H7 (cell line): ENCODE measurements at regions not wholly inside any gene's neighbourhood (a gene's known extent, or its start where the extent isn't known, plus 50 kb on each side); places are given as distances from the start of the nearest gene placed in this dataset.

ENCODE experiments used
- DNase-seq: peaks from one replicate; pipeline ENCODE4 v3.0.0; 2012
- H3K27me3 ChIP-seq: 2 replicates; pipeline ENCODE4 v1.6.0; 2011; ENCODE audit warnings: mild to moderate bottlenecking, low read length; ENCODE audit not compliant: control insufficient read depth, insufficient read depth
- H3K36me3 ChIP-seq: replicated peaks from 2 replicates; pipeline ENCODE4 v1.5.1; 2011; ENCODE audit warnings: low read length; ENCODE audit not compliant: control insufficient read depth, insufficient read depth
- H3K4me3 ChIP-seq: 2 replicates; pipeline ENCODE4 v1.5.1; 2011; ENCODE audit warnings: low read depth, mild to moderate bottlenecking, control low read depth, low read length, moderate library complexity; ENCODE audit not compliant: insufficient read depth

- DNase-seq = no peak
- Histone ChIP-seq H3K4me3 (no peak overlapping the region), H3K27me3 (no peaks in the 10 kb centered on the region), H3K36me3 (no peaks in the 10 kb centered on the region)
These were observed 862.3 kb upstream of the PRMT6 start for GRCh38 chr1:106194206-106194605.

- no peaks in the 10 kb centered on the region for H3K36me3 ChIP-seq
- no peak overlapping the region for H3K4me3 ChIP-seq
- DNase-seq = no peak
- H3K27me3 ChIP-seq = no peaks in the 10 kb centered on the region
These were observed 855.8 kb upstream of the PRMT6 start for GRCh38 chr1:106200711-106201110.

GRCh38 chr1:106207185-106207584 is 849.3 kb upstream of the PRMT6 start:
- Histone ChIP-seq H3K27me3 (no peaks in the 10 kb centered on the region), H3K36me3 (no peaks in the 10 kb centered on the region), H3K4me3 (no peak overlapping the region)
- DNase-seq = no peak

GRCh38 chr1:106217765-106218164 is 838.7 kb upstream of the PRMT6 start:
- no peaks in the 10 kb centered on the region for H3K36me3 ChIP-seq
- H3K27me3 ChIP-seq = no peaks in the 10 kb centered on the region
- H3K4me3 ChIP-seq = no peak overlapping the region
- DNase-seq = no peak

GRCh38 chr1:106222403-106222802 is 834.1 kb upstream of the PRMT6 start:
- H3K27me3 ChIP-seq = no peaks in the 10 kb centered on the region
- H3K36me3 ChIP-seq = no peaks in the 10 kb centered on the region
- H3K4me3 ChIP-seq = no peak overlapping the region
- no peak for DNase-seq

GRCh38 chr1:106223213-106223612 is 833.3 kb upstream of the PRMT6 start:
- no peak for DNase-seq

GRCh38 chr1:106224426-106224825 is 832.0 kb upstream of the PRMT6 start:
- DNase-seq = no peak
- Histone ChIP-seq H3K4me3 (no peak overlapping the region), H3K27me3 (no peaks in the 10 kb centered on the region), H3K36me3 (no peaks in the 10 kb centered on the region)

More at GRCh38 chr1:106223213-106223612, 833.3 kb upstream of the PRMT6 start:
- no peaks in the 10 kb centered on the region for H3K36me3 ChIP-seq
- no peaks in the 10 kb centered on the region for H3K27me3 ChIP-seq
- no peak overlapping the region for H3K4me3 ChIP-seq

GRCh38 chr1:106225403-106225802 is 831.1 kb upstream of the PRMT6 start:
- Histone ChIP-seq H3K4me3 (no peak overlapping the region), H3K27me3 (no peaks in the 10 kb centered on the region), H3K36me3 (no peaks in the 10 kb centered on the region)
- DNase-seq = no peak

GRCh38 chr1:106226550-106226949 is 829.9 kb upstream of the PRMT6 start:
- no peak for DNase-seq
- Histone ChIP-seq H3K4me3 (no peak overlapping the region), H3K27me3 (no peaks in the 10 kb centered on the region), H3K36me3 (no peaks in the 10 kb centered on the region)

GRCh38 chr1:106232128-106232527 is 824.3 kb upstream of the PRMT6 start:
- Histone ChIP-seq H3K27me3 (no peaks in the 10 kb centered on the region), H3K4me3 (no peak overlapping the region), H3K36me3 (no peaks in the 10 kb centered on the region)
- DNase-seq = no peak

GRCh38 chr1:106233511-106233910 is 823.0 kb upstream of the PRMT6 start:
- DNase-seq = no peak
- Histone ChIP-seq H3K4me3 (no peak overlapping the region), H3K27me3 (no peaks in the 10 kb centered on the region), H3K36me3 (no peaks in the 10 kb centered on the region)

GRCh38 chr1:106249365-106249764 is 807.1 kb upstream of the PRMT6 start:
- Histone ChIP-seq H3K36me3 (no peaks in the 10 kb centered on the region), H3K4me3 (no peak overlapping the region), H3K27me3 (no peaks in the 10 kb centered on the region)
- DNase-seq = no peak

- H3K4me3 ChIP-seq = no peak overlapping the region
- H3K27me3 ChIP-seq = no peaks in the 10 kb centered on the region
- no peak for DNase-seq
- no peaks in the 10 kb centered on the region for H3K36me3 ChIP-seq
These were observed 806.7 kb upstream of the PRMT6 start for GRCh38 chr1:106249810-106250209.

GRCh38 chr1:106254748-106255147 is 801.7 kb upstream of the PRMT6 start:
- Histone ChIP-seq H3K27me3 (no peaks in the 10 kb centered on the region), H3K36me3 (no peaks in the 10 kb centered on the region), H3K4me3 (no peak overlapping the region)
- no peak for DNase-seq

- no peak for DNase-seq
- no peak overlapping the region for H3K4me3 ChIP-seq
- no peaks in the 10 kb centered on the region for H3K27me3 ChIP-seq
- no peaks in the 10 kb centered on the region for H3K36me3 ChIP-seq
These were observed 789.7 kb upstream of the PRMT6 start for GRCh38 chr1:106266786-106267185.

- no peak for DNase-seq
- Histone ChIP-seq H3K27me3 (no peaks in the 10 kb centered on the region), H3K4me3 (no peak overlapping the region), H3K36me3 (no peaks in the 10 kb centered on the region)
These were observed 788.4 kb upstream of the PRMT6 start for GRCh38 chr1:106268070-106268469.
